ENCODE measurements at regions not wholly inside any gene's neighbourhood (a gene's known extent, or its start where the extent isn't known, plus 50 kb on each side); places are given as distances from the start of the nearest gene placed in this dataset.
"Not testable (repeated sequence)": the region's sequence is repeated elsewhere in the genome, so short reads cannot be mapped to it uniquely, and the experiment has no call there.

DNA sequence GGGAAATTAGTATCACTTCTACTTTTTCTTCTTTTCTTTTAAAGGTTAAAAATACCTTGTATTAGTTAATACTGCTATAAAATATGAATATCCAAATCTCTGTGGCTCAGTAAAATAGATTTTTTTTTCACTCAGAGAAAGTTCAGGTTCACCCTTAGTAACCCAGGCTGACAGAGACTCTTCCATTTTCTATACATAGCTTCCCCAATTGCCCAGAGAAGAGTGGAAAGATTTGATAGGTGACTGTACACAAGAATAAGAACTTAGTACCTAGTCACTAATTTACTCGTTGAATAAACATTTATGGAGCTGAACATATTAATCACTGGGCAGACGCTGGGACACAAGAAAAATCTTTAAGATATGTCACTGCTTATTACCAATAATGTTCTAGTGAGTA is 77.2 kb upstream of the AGAP9 start:
- TF ChIP-seq POLR2AphosphoS5, POLR2A (IDR thresholded peaks at IDR 0.05): not testable (repeated sequence)
- TF ChIP-seq, protein P1, sequence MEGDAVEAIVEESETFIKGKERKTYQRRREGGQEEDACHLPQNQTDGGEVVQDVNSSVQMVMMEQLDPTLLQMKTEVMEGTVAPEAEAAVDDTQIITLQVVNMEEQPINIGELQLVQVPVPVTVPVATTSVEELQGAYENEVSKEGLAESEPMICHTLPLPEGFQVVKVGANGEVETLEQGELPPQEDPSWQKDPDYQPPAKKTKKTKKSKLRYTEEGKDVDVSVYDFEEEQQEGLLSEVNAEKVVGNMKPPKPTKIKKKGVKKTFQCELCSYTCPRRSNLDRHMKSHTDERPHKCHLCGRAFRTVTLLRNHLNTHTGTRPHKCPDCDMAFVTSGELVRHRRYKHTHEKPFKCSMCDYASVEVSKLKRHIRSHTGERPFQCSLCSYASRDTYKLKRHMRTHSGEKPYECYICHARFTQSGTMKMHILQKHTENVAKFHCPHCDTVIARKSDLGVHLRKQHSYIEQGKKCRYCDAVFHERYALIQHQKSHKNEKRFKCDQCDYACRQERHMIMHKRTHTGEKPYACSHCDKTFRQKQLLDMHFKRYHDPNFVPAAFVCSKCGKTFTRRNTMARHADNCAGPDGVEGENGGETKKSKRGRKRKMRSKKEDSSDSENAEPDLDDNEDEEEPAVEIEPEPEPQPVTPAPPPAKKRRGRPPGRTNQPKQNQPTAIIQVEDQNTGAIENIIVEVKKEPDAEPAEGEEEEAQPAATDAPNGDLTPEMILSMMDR (IDR thresholded peaks at IDR 0.05), result not testable (repeated sequence)
